ENCODE measurements at regions not wholly inside any gene's neighbourhood (a gene's known extent, or its start where the extent isn't known, plus 50 kb on each side); places are given as distances from the start of the nearest gene placed in this dataset.
"Not testable (repeated sequence)": the region's sequence is repeated elsewhere in the genome, so short reads cannot be mapped to it uniquely, and the experiment has no call there.

DNA sequence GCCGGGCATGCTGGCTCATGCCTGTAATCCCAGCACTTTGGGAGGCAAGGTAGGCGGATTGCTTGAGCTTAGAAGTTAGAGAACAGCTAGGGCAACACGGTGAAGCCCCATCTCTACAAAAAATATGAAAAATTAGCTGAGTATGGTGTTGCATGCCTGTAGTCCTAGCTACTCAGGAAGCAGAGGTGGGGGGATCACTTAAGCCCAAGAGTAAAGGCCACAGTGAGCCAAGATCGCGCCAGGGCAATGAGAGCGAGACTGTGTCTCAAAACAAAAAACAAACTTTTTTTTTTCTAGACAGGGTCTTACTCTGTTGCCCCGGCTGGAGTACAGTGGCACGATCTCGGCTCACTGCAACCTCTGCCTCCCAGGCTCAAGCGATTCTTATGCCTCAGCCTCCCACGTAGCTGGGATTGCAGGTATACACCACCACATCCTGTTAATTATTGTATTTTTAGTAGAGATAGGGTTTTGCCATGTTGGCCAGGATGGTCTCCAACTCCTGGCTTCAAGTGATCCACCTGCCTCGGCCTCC, 307.5 kb downstream of the GOLGA6L6 start:
- peaks cover 37% of the 10 kb centered on the region for H3K9me3 ChIP-seq (ENCODE audit: control insufficient read depth, insufficient read depth, low read length)
- H2AK5ac ChIP-seq (ENCODE audit: low read depth, low read length); H4K8ac ChIP-seq (ENCODE audit: low read depth in 2 of 2, low read length in 2 of 2); CTCF ChIA-PET; H2AK9ac ChIP-seq (replicated peaks; ENCODE audit: low read depth, low read length, poor library complexity); H3K4ac ChIP-seq (ENCODE audit: low read depth, low read length); H2BK5ac ChIP-seq (ENCODE audit: low read depth, low read length, poor library complexity, severe bottlenecking); H3K9me1 ChIP-seq (ENCODE audit: insufficient read depth, low read length); POLR2A ChIA-PET (ENCODE audit: unreplicated experiment); DNase-seq; dilution Hi-C loops (cut with HindIII; ENCODE audit: low sequenced_read_pairs, unreplicated experiment); H3K79me1 ChIP-seq (ENCODE audit: low read depth in 1 of 2, low read length in 2 of 2); H4K91ac ChIP-seq (ENCODE audit: insufficient read depth, low read depth, low read length); in situ Hi-C loops (cut with MboI; ENCODE audit: low sequenced_read_pairs); BruUV-seq (replicated peaks); H2BK20ac ChIP-seq (ENCODE audit: low read depth, low read length); H3K4me1 ChIP-seq (ENCODE audit: control insufficient read depth, insufficient read depth, low read length); H3K4me2 ChIP-seq (ENCODE audit: low read depth, low read length); H3K18ac ChIP-seq (ENCODE audit: low read depth, low read length); H3K14ac ChIP-seq (replicated peaks; ENCODE audit: low read depth, low read length); H2AFZ ChIP-seq (replicated peaks; ENCODE audit: low read length, poor library complexity); H3K9ac ChIP-seq (ENCODE audit: low read depth, low read length); H2BK120ac ChIP-seq (ENCODE audit: low read depth, low read length); H2BK15ac ChIP-seq (ENCODE audit: low read depth, low read length); H3K23ac ChIP-seq (ENCODE audit: low read depth, low read length); H3K4me3 ChIP-seq (ENCODE audit: insufficient read depth, low read depth, low read length); intact Hi-C loops (cut with micrococcal nuclease); H4K20me1 ChIP-seq (ENCODE audit: insufficient read depth, low read length); H3K56ac ChIP-seq (ENCODE audit: extremely low read depth, insufficient read depth, low read length); H4K5ac ChIP-seq (ENCODE audit: low read depth, low read length); H3K36me3 ChIP-seq (ENCODE audit: control insufficient read depth, insufficient read depth, low read length); H3K27ac ChIP-seq (ENCODE audit: insufficient read depth, low read length); ATAC-seq (ENCODE audit: low read depth); H3K27me3 ChIP-seq (ENCODE audit: control insufficient read depth, insufficient read depth, low read length): not testable (repeated sequence)
- 53% methylated on average over 4 of the region's 12 CpGs; no CpG with 5 or more reads in 1 of the 2 experiments for WGBS, 2 experiments (ENCODE audit: extremely low coverage in 2 of 2, insufficient read length in 1 of 2)

DNA sequence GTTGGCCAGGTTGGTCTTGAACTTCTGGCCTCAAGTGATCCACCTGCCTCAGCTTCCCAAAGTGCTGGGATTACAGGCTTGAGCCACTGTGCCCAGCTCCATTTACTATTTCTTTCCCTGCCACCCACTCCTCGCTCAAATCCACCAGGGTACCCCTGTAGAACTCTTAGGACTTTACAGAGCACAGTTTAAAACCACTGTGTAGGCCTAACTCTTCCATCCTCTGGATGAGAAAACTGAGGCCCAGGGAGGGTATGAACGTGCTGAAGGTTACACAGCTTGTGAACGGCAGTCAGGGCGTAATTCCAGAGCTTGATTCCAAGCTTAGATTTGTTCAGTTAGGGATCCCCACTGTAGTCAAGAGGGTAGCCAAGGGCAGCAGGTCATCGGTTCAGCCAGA, 309.1 kb downstream of the GOLGA6L6 start:
- H3K27me3 ChIP-seq (ENCODE audit: control insufficient read depth, insufficient read depth, low read length); H2AFZ ChIP-seq (replicated peaks; ENCODE audit: low read length, poor library complexity); H4K5ac ChIP-seq (ENCODE audit: low read depth, low read length); intact Hi-C loops (cut with micrococcal nuclease); H2BK5ac ChIP-seq (ENCODE audit: low read depth, low read length, poor library complexity, severe bottlenecking); H2BK120ac ChIP-seq (ENCODE audit: low read depth, low read length); BruUV-seq (replicated peaks); H2BK15ac ChIP-seq (ENCODE audit: low read depth, low read length); H4K8ac ChIP-seq (ENCODE audit: low read depth in 2 of 2, low read length in 2 of 2); H3K79me1 ChIP-seq (ENCODE audit: low read depth in 1 of 2, low read length in 2 of 2); H4K20me1 ChIP-seq (ENCODE audit: insufficient read depth, low read length); POLR2A ChIA-PET (ENCODE audit: unreplicated experiment); H3K4me1 ChIP-seq (ENCODE audit: control insufficient read depth, insufficient read depth, low read length); H3K14ac ChIP-seq (replicated peaks; ENCODE audit: low read depth, low read length); H3K27ac ChIP-seq (ENCODE audit: insufficient read depth, low read length); H3K18ac ChIP-seq (ENCODE audit: low read depth, low read length); H3K36me3 ChIP-seq (ENCODE audit: control insufficient read depth, insufficient read depth, low read length); H3K4me2 ChIP-seq (ENCODE audit: low read depth, low read length); H3K4me3 ChIP-seq (ENCODE audit: insufficient read depth, low read depth, low read length); in situ Hi-C loops (cut with MboI; ENCODE audit: low sequenced_read_pairs); H2AK9ac ChIP-seq (replicated peaks; ENCODE audit: low read depth, low read length, poor library complexity); H3K9ac ChIP-seq (ENCODE audit: low read depth, low read length); H3K9me1 ChIP-seq (ENCODE audit: insufficient read depth, low read length); H3K23ac ChIP-seq (ENCODE audit: low read depth, low read length); H3K4ac ChIP-seq (ENCODE audit: low read depth, low read length); CTCF ChIA-PET; DNase-seq; H2AK5ac ChIP-seq (ENCODE audit: low read depth, low read length); H2BK20ac ChIP-seq (ENCODE audit: low read depth, low read length); H4K91ac ChIP-seq (ENCODE audit: insufficient read depth, low read depth, low read length); ATAC-seq (ENCODE audit: low read depth); dilution Hi-C loops (cut with HindIII; ENCODE audit: low sequenced_read_pairs, unreplicated experiment); H3K56ac ChIP-seq (ENCODE audit: extremely low read depth, insufficient read depth, low read length): not testable (repeated sequence)
- peaks cover 28% of the 10 kb centered on the region for H3K9me3 ChIP-seq (ENCODE audit: control insufficient read depth, insufficient read depth, low read length)
- 37% methylated on average over 3 of the region's 5 CpGs; no CpG with 5 or more reads in 1 of the 2 experiments for WGBS, 2 experiments (ENCODE audit: extremely low coverage in 2 of 2, insufficient read length in 1 of 2)
